ENCODE measurements at regions not wholly inside any gene's neighbourhood (a gene's known extent, or its start where the extent isn't known, plus 50 kb on each side); places are given as distances from the start of the nearest gene placed in this dataset.

- Histone ChIP-seq H3K27ac (no peak overlapping the region), H3K36me3 (replicated peaks in 1 of 2; ENCODE audit: insufficient read depth in 1 of 2, low read depth in 2 of 2) (no peaks in the 10 kb centered on the region), H3K9me3 (no peaks in the 10 kb centered on the region), H3K4me1 (no peaks in the 10 kb centered on the region), H3K4me3 (no peak overlapping the region), H3K27me3 (no peaks in the 10 kb centered on the region)
- DNase-seq, result no peak
- ATAC-seq, result no peak
- intact Hi-C loops (cut with DNase I), result no loop called here
- TF ChIP-seq POLR2A (IDR thresholded peaks at IDR 0.05) (no peak), CTCF (IDR thresholded peaks at IDR 0.05) (no peak)
- WGBS, 2 donors, result 14 to 24% methylated on average over 1 of the region's 1 CpG
Observed at GRCh38 chr10:90579602-90580242, 278.1 kb downstream of the HTR7 start.

GRCh38 chr10:90583416-90583815 lies 274.4 kb downstream of the HTR7 start:
- Histone ChIP-seq H3K4me1 (peaks cover 8% of the 10 kb centered on the region), H3K36me3 (replicated peaks in 1 of 2; ENCODE audit: insufficient read depth in 1 of 2, low read depth in 2 of 2) (no peaks in the 10 kb centered on the region), H3K27me3 (no peaks in the 10 kb centered on the region), H3K27ac (no peak overlapping the region), H3K9me3 (no peaks in the 10 kb centered on the region), H3K4me3 (no peak overlapping the region)
- no peak for TF ChIP-seq POLR2A (IDR thresholded peaks at IDR 0.05)
- TF ChIP-seq CTCF (IDR thresholded peaks at IDR 0.05), result no peak
- intact Hi-C loops (cut with DNase I), result no loop called here
- ATAC-seq (no peak), DNase-seq (no peak)
- 49 to 67% methylated on average over 3 of the region's 3 CpGs for WGBS, 2 donors

- ATAC-seq, result no peak
- TF ChIP-seq POLR2A (IDR thresholded peaks at IDR 0.05) (no peak), CTCF (IDR thresholded peaks at IDR 0.05) (no peak)
- H3K9me3 ChIP-seq, result no peaks in the 10 kb centered on the region
Observed at GRCh38 chr10:90587081-90587491, 270.8 kb downstream of the HTR7 start.

GRCh38 chr10:90587561-90587960 lies 270.3 kb downstream of the HTR7 start:
- DNase-seq, result no peak
- WGBS, 2 donors, result 82 to 83% methylated on average over 2 of the region's 2 CpGs
- Histone ChIP-seq H3K9me3 (no peaks in the 10 kb centered on the region), H3K4me3 (no peak overlapping the region), H3K27me3 (no peaks in the 10 kb centered on the region), H3K27ac (no peak overlapping the region), H3K4me1 (peaks cover 8% of the 10 kb centered on the region), H3K36me3 (replicated peaks in 1 of 2; ENCODE audit: insufficient read depth in 1 of 2, low read depth in 2 of 2) (no peaks in the 10 kb centered on the region)
- intact Hi-C loops (cut with DNase I), result no loop called here
- TF ChIP-seq CTCF (IDR thresholded peaks at IDR 0.05), result no peak
- no peak for TF ChIP-seq POLR2A (IDR thresholded peaks at IDR 0.05)
- no peak for ATAC-seq

More at GRCh38 chr10:90587081-90587491, 270.8 kb downstream of the HTR7 start:
- intact Hi-C loops (cut with DNase I), result no loop called here
- Histone ChIP-seq H3K4me3 (no peak overlapping the region), H3K36me3 (replicated peaks in 1 of 2; ENCODE audit: insufficient read depth in 1 of 2, low read depth in 2 of 2) (no peaks in the 10 kb centered on the region), H3K27ac (no peak overlapping the region), H3K4me1 (peaks cover 8% of the 10 kb centered on the region), H3K27me3 (no peaks in the 10 kb centered on the region)
- no peak for DNase-seq
- 0 to 22% methylated on average over 1 of the region's 1 CpG for WGBS, 2 donors

- intact Hi-C loops (cut with DNase I), result no loop called here
- Histone ChIP-seq H3K36me3 (replicated peaks in 1 of 2; ENCODE audit: insufficient read depth in 1 of 2, low read depth in 2 of 2) (no peaks in the 10 kb centered on the region), H3K9me3 (no peaks in the 10 kb centered on the region), H3K4me1 (peaks cover 8% of the 10 kb centered on the region), H3K27me3 (no peaks in the 10 kb centered on the region), H3K4me3 (no peak overlapping the region), H3K27ac (no peak overlapping the region)
- 73 to 77% methylated on average over 3 of the region's 3 CpGs for WGBS, 2 donors
- TF ChIP-seq POLR2A (IDR thresholded peaks at IDR 0.05) (no peak), CTCF (IDR thresholded peaks at IDR 0.05) (no peak)
- DNase-seq (no peak), ATAC-seq (no peak)
Observed at GRCh38 chr10:90588222-90588621, 269.6 kb downstream of the HTR7 start.

All from body of pancreas (tissue), 4 donors.